Liver (tissue), 8 donors: ENCODE measurements at regions not wholly inside any gene's neighbourhood (a gene's known extent, or its start where the extent isn't known, plus 50 kb on each side); places are given as distances from the start of the nearest gene placed in this dataset.

Experiments
- DNase-seq: peaks from one replicate; pipeline ENCODE4 v3.0.0-alpha.2; 2017; ENCODE audit warnings: low spot score
- H3K27ac ChIP-seq, 2 donors: one replicate each; pipeline ENCODE4 v1.7.0; 2013; ENCODE audit warnings: inconsistent platforms in 2 of 2, low read length in 2 of 2, control low read depth in 1 of 2, low read depth in 1 of 2, mild to moderate bottlenecking in 1 of 2
- H3K27me3 ChIP-seq, 4 donors: one replicate each; pipeline versions ENCODE4 v1.6.1 to v1.7.0; 2013; ENCODE audit warnings: low read length in 3 of 4, inconsistent platforms in 1 of 4, mild to moderate bottlenecking in 1 of 4, moderate library complexity in 1 of 4; ENCODE audit not compliant: control insufficient read depth in 4 of 4, insufficient read depth in 4 of 4
- H3K36me3 ChIP-seq, 4 donors: one replicate each; pipeline versions ENCODE4 v1.6.1 to v1.7.0; 2013; ENCODE audit warnings: low read length in 3 of 4, mild to moderate bottlenecking in 3 of 4, low read depth in 1 of 4, moderate library complexity in 1 of 4; ENCODE audit not compliant: control insufficient read depth in 4 of 4, insufficient read depth in 3 of 4
- H3K4me1 ChIP-seq, 4 donors: one replicate each; pipeline versions ENCODE4 v1.6.1 to v1.7.0; 2013; ENCODE audit warnings: low read length in 3 of 4, mild to moderate bottlenecking in 3 of 4, moderate library complexity in 1 of 4; ENCODE audit not compliant: control insufficient read depth in 4 of 4, insufficient read depth in 4 of 4
- H3K4me3 ChIP-seq, 3 donors: one replicate each; pipeline versions ENCODE4 v1.6.1 to v1.7.0; 2013; ENCODE audit warnings: low read length in 3 of 3, control low read depth in 1 of 3, low read depth in 1 of 3, mild to moderate bottlenecking in 1 of 3
- H3K9ac ChIP-seq, 2 donors: one replicate each; pipeline ENCODE4 v1.7.0; 2013; ENCODE audit warnings: low read length in 2 of 2, mild to moderate bottlenecking in 2 of 2, moderate library complexity in 2 of 2, control low read depth in 1 of 2, low read depth in 1 of 2
- H3K9me3 ChIP-seq, 4 donors: one replicate each; pipeline versions ENCODE4 v1.6.1 to v1.7.0; 2013; ENCODE audit warnings: low read length in 3 of 4; ENCODE audit not compliant: control insufficient read depth in 4 of 4
- EGR1 ChIP-seq, 2 donors: IDR thresholded peaks; 2 replicates each; pipeline ENCODE4 v1.6.1; 2016 to 2018; ENCODE audit warnings: antibody characterized with exemption in 2 of 2, low read depth in 2 of 2
- FOXA1 ChIP-seq: IDR thresholded peaks from 2 replicates; pipeline ENCODE4 v1.6.1; 2016; ENCODE audit warnings: antibody characterized with exemption
- FOXA2 ChIP-seq: IDR thresholded peaks from 2 replicates; pipeline ENCODE4 v1.6.1; 2016; ENCODE audit warnings: antibody characterized with exemption
- GABPA ChIP-seq, 2 donors: IDR thresholded peaks in 1 of 2; conservative IDR thresholded peaks in 1 of 2; 2 replicates each; pipeline ENCODE4 v1.6.1; 2016; ENCODE audit warnings: antibody characterized with exemption in 2 of 2, mild to moderate bottlenecking in 1 of 2, moderate library complexity in 1 of 2
- HNF4A ChIP-seq, 2 donors: conservative IDR thresholded peaks; 2 replicates each; pipeline ENCODE4 v1.6.1; 2016; ENCODE audit warnings: antibody characterized with exemption in 2 of 2, mild to moderate bottlenecking in 2 of 2
- HNF4G ChIP-seq: IDR thresholded peaks from 2 replicates; pipeline ENCODE4 v1.6.1; 2016; ENCODE audit warnings: antibody characterized with exemption
- JUND ChIP-seq, 2 donors: IDR thresholded peaks; 2 replicates each; pipeline ENCODE4 v1.6.1; 2016; ENCODE audit warnings: antibody characterized with exemption in 2 of 2
- NR2F2 ChIP-seq: IDR thresholded peaks from 2 replicates; pipeline ENCODE4 v1.6.1; 2016; ENCODE audit warnings: antibody characterized with exemption
- RAD21 ChIP-seq, 2 donors: IDR thresholded peaks; 2 replicates each; pipeline ENCODE4 v1.6.1; 2016; ENCODE audit warnings: antibody characterized with exemption in 2 of 2, mild to moderate bottlenecking in 2 of 2
- RXRA ChIP-seq, 2 donors: IDR thresholded peaks; 2 replicates each; pipeline ENCODE4 v1.6.1; 2017 to 2018; ENCODE audit warnings: antibody characterized with exemption in 2 of 2, mild to moderate bottlenecking in 1 of 2
- SP1 ChIP-seq: IDR thresholded peaks from 2 replicates; pipeline ENCODE4 v1.6.1; 2018; ENCODE audit warnings: antibody characterized with exemption, mild to moderate bottlenecking
- TAF1 ChIP-seq: conservative IDR thresholded peaks from 2 replicates; pipeline ENCODE4 v1.6.1; 2016; ENCODE audit warnings: antibody characterized with exemption, mild to moderate bottlenecking
- YY1 ChIP-seq: IDR thresholded peaks from 2 replicates; pipeline ENCODE4 v1.6.1; 2016; ENCODE audit warnings: antibody characterized with exemption, mild to moderate bottlenecking
- WGBS: extraction: QIAGEN DNeasy Blood & Tissue Kit; methylation state at CpG from one replicate; pipeline ENCODE4 v1.1.7; 2013; 5-methylcytosine and 5-hydroxymethylcytosine counted together
- TF ChIP-seq, protein P1 (sequence below): IDR thresholded peaks from 2 replicates; pipeline ENCODE4 v1.6.1; 2016; ENCODE audit warnings: antibody characterized with exemption
- TF ChIP-seq, protein P2 (sequence below): fragments of 150-350 bp; IDR thresholded peaks from 2 replicates; pipeline ENCODE4 v1.5.1; 2017; ENCODE audit warnings: improper control_type of control experiment, low read depth, low read length; ENCODE audit not compliant: missing input control
- TF ChIP-seq, protein P3 (sequence below): IDR thresholded peaks from 2 replicates; pipeline ENCODE4 v1.6.1; 2016; ENCODE audit warnings: antibody characterized with exemption
- TF ChIP-seq, protein P4 (sequence below): IDR thresholded peaks from 2 replicates; pipeline ENCODE4 v1.6.1; 2016; ENCODE audit warnings: antibody characterized with exemption
- TF ChIP-seq, protein P5 (sequence below): IDR thresholded peaks from 2 replicates; pipeline ENCODE4 v1.6.1; 2016; ENCODE audit warnings: antibody characterized with exemption, mild to moderate bottlenecking
- donor health status: healthy.
- donor health status: healthy.
- donor health status: healthy.
- donor health status: healthy.
- donor health status: healthy.

DNA sequence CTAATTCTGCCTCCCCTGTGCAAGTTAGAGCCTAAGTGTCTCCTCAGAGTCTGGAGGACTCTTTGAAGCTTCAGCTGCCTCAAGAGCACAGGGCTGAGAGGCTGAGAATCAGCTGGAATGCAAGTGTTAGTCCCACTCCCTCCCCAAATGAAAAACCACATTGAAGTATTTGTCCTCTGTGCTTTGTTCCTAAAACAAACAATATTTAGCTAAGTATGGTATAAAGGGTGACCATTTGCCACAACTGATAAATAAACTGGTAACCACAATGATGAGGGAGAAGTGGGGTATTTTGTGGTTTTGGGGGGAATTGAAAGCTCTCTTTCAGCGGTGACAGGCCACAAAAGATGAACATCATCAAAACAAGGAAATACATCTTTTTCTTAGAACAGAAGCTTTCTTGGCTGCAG, 91.7 kb upstream of the HDDC2 start:
- TF ChIP-seq RXRA (IDR thresholded peaks at IDR 0.05) = no peak
- no peak for TF ChIP-seq RAD21 (IDR thresholded peaks at IDR 0.05)
- TF ChIP-seq, protein P1, sequence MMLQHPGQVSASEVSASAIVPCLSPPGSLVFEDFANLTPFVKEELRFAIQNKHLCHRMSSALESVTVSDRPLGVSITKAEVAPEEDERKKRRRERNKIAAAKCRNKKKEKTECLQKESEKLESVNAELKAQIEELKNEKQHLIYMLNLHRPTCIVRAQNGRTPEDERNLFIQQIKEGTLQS = no peak
- no peak for TF ChIP-seq SP1
- no peak for TF ChIP-seq EGR1 (IDR thresholded peaks at IDR 0.05; ENCODE audit: low read depth in 2 of 2)
- TF ChIP-seq, protein P2, sequence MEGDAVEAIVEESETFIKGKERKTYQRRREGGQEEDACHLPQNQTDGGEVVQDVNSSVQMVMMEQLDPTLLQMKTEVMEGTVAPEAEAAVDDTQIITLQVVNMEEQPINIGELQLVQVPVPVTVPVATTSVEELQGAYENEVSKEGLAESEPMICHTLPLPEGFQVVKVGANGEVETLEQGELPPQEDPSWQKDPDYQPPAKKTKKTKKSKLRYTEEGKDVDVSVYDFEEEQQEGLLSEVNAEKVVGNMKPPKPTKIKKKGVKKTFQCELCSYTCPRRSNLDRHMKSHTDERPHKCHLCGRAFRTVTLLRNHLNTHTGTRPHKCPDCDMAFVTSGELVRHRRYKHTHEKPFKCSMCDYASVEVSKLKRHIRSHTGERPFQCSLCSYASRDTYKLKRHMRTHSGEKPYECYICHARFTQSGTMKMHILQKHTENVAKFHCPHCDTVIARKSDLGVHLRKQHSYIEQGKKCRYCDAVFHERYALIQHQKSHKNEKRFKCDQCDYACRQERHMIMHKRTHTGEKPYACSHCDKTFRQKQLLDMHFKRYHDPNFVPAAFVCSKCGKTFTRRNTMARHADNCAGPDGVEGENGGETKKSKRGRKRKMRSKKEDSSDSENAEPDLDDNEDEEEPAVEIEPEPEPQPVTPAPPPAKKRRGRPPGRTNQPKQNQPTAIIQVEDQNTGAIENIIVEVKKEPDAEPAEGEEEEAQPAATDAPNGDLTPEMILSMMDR = no peak
- TF ChIP-seq, protein P3, sequence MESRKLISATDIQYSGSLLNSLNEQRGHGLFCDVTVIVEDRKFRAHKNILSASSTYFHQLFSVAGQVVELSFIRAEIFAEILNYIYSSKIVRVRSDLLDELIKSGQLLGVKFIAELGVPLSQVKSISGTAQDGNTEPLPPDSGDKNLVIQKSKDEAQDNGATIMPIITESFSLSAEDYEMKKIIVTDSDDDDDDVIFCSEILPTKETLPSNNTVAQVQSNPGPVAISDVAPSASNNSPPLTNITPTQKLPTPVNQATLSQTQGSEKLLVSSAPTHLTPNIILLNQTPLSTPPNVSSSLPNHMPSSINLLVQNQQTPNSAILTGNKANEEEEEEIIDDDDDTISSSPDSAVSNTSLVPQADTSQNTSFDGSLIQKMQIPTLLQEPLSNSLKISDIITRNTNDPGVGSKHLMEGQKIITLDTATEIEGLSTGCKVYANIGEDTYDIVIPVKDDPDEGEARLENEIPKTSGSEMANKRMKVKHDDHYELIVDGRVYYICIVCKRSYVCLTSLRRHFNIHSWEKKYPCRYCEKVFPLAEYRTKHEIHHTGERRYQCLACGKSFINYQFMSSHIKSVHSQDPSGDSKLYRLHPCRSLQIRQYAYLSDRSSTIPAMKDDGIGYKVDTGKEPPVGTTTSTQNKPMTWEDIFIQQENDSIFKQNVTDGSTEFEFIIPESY = no peak
- TF ChIP-seq JUND (IDR thresholded peaks at IDR 0.05) = no peak
- no peak for TF ChIP-seq GABPA (IDR thresholded peaks at IDR 0.05 in 1 of 2, conservative IDR thresholded peaks at IDR 0.05 in 1 of 2)
- TF ChIP-seq HNF4G = no peak
- no peak for TF ChIP-seq FOXA1
- TF ChIP-seq, protein P4, sequence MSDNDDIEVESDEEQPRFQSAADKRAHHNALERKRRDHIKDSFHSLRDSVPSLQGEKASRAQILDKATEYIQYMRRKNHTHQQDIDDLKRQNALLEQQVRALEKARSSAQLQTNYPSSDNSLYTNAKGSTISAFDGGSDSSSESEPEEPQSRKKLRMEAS = no peak
- TF ChIP-seq FOXA2 = no peak
- TF ChIP-seq YY1 = no peak
- TF ChIP-seq, protein P5, sequence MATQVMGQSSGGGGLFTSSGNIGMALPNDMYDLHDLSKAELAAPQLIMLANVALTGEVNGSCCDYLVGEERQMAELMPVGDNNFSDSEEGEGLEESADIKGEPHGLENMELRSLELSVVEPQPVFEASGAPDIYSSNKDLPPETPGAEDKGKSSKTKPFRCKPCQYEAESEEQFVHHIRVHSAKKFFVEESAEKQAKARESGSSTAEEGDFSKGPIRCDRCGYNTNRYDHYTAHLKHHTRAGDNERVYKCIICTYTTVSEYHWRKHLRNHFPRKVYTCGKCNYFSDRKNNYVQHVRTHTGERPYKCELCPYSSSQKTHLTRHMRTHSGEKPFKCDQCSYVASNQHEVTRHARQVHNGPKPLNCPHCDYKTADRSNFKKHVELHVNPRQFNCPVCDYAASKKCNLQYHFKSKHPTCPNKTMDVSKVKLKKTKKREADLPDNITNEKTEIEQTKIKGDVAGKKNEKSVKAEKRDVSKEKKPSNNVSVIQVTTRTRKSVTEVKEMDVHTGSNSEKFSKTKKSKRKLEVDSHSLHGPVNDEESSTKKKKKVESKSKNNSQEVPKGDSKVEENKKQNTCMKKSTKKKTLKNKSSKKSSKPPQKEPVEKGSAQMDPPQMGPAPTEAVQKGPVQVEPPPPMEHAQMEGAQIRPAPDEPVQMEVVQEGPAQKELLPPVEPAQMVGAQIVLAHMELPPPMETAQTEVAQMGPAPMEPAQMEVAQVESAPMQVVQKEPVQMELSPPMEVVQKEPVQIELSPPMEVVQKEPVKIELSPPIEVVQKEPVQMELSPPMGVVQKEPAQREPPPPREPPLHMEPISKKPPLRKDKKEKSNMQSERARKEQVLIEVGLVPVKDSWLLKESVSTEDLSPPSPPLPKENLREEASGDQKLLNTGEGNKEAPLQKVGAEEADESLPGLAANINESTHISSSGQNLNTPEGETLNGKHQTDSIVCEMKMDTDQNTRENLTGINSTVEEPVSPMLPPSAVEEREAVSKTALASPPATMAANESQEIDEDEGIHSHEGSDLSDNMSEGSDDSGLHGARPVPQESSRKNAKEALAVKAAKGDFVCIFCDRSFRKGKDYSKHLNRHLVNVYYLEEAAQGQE = no peak
- TF ChIP-seq NR2F2 = no peak
- TF ChIP-seq HNF4A (conservative IDR thresholded peaks at IDR 0.05) = no peak
- no peak for TF ChIP-seq TAF1
- Histone ChIP-seq H3K4me3 (no peak overlapping the region), H3K27ac (no peak overlapping the region), H3K27me3 (no peaks in the 10 kb centered on the region), H3K9me3 (no peaks in the 10 kb centered on the region), H3K4me1 (no peaks in the 10 kb centered on the region), H3K9ac (no peak overlapping the region), H3K36me3 (no peaks in the 10 kb centered on the region)
- WGBS = 78% methylated on average over 1 of the region's 1 CpG
- DNase-seq = no peak

DNA sequence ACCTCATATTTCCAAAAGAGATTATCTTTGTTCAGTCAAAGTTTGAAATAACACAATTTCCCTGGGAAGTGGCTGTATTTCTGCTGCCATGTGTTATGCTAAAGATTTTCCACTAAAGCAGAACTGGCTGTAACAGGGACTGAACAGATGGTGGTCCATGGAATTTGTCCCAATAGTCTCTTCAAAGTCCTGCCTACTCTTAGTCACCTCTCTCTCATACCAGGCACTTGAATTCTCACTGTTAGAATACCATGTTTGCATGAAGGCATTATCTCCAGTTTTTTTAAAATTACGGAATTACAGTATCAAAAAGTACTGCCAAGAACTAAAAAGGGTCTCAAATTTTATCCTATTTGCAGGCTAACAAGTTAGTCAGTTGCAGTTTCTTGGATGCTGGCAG, 105.0 kb upstream of the HDDC2 start:
- DNase-seq = no peak
- Histone ChIP-seq H3K9ac (no peak overlapping the region), H3K27me3 (no peaks in the 10 kb centered on the region), H3K9me3 (no peaks in the 10 kb centered on the region), H3K36me3 (no peaks in the 10 kb centered on the region), H3K4me3 (no peak overlapping the region), H3K4me1 (no peaks in the 10 kb centered on the region), H3K27ac (no peak overlapping the region)
- WGBS = 75% methylated on average over 1 of the region's 1 CpG
- TF ChIP-seq RXRA (IDR thresholded peaks at IDR 0.05) = no peak
- TF ChIP-seq RAD21 (IDR thresholded peaks at IDR 0.05) = no peak
- TF ChIP-seq, protein P1 = no peak
- no peak for TF ChIP-seq FOXA2
- no peak for TF ChIP-seq HNF4A (conservative IDR thresholded peaks at IDR 0.05)
- TF ChIP-seq, protein P2 = no peak
- no peak for TF ChIP-seq HNF4G
- TF ChIP-seq YY1 = no peak
- TF ChIP-seq EGR1 (IDR thresholded peaks at IDR 0.05; ENCODE audit: low read depth in 2 of 2) = no peak
- TF ChIP-seq, protein P5 = no peak
